Lower leg skin (tissue), 3 donors: ENCODE measurements at regions not wholly inside any gene's neighbourhood (a gene's known extent, or its start where the extent isn't known, plus 50 kb on each side); places are given as distances from the start of the nearest gene placed in this dataset.

ENCODE experiments used
- CTCF ChIP-seq, 3 donors: fragments of 450-650 bp; IDR thresholded peaks; one replicate each; pipeline ENCODE4 v1.5.1; 2016; ENCODE audit warnings: antibody characterized with exemption in 3 of 3, mild to moderate bottlenecking in 3 of 3, moderate library complexity in 2 of 3
- POLR2A ChIP-seq, 2 donors: fragments of 450-650 bp; IDR thresholded peaks; one replicate each; pipeline ENCODE4 v1.6.1; 2016 to 2017; ENCODE audit warnings: antibody characterized with exemption in 2 of 2, mild to moderate bottlenecking in 1 of 2, moderate library complexity in 1 of 2

- TF ChIP-seq POLR2A (IDR thresholded peaks at IDR 0.05): no peak
- TF ChIP-seq CTCF (IDR thresholded peaks at IDR 0.05): no peak
Observed at GRCh38 chr13:82214341-82214740, 1667.9 kb downstream of the SLITRK1 start.
